T-helper 2 cell treated with Interferon-gamma antibody and Interleukin-4, amounts not matched to agents 5 μg/mL and 100 μg/mL, for 36 hours (primary cell): ENCODE measurements at regions not wholly inside any gene's neighbourhood (a gene's known extent, or its start where the extent isn't known, plus 50 kb on each side); places are given as distances from the start of the nearest gene placed in this dataset.
"Not testable (repeated sequence)": the region's sequence is repeated elsewhere in the genome, so short reads cannot be mapped to it uniquely, and the experiment has no call there.

ENCODE experiments used
- DNase-seq: peaks from one replicate; pipeline ENCODE4 v3.0.0; 2021; ENCODE audit warnings: low spot score
- H3K27ac Mint-ChIP-seq: one replicate; pipeline ENCODE4 v1.8.0; 2021; ENCODE audit warnings: mild to moderate bottlenecking, mixed read lengths
- H3K27me3 Mint-ChIP-seq: one replicate; pipeline ENCODE4 v1.8.0; 2021; ENCODE audit warnings: low read depth, mixed read lengths
- H3K36me3 Mint-ChIP-seq: one replicate; pipeline ENCODE4 v1.8.0; 2021; ENCODE audit warnings: low read depth, mixed read lengths
- H3K4me1 Mint-ChIP-seq: one replicate; pipeline ENCODE4 v1.8.0; 2021; ENCODE audit warnings: low read depth, mixed read lengths
- H3K4me3 Mint-ChIP-seq: one replicate; pipeline ENCODE4 v1.8.0; 2022; ENCODE audit warnings: mild to moderate bottlenecking, moderate library complexity, mixed read lengths
- H3K9me3 Mint-ChIP-seq: one replicate; pipeline ENCODE4 v1.8.0; 2021; ENCODE audit warnings: mixed read lengths

DNA sequence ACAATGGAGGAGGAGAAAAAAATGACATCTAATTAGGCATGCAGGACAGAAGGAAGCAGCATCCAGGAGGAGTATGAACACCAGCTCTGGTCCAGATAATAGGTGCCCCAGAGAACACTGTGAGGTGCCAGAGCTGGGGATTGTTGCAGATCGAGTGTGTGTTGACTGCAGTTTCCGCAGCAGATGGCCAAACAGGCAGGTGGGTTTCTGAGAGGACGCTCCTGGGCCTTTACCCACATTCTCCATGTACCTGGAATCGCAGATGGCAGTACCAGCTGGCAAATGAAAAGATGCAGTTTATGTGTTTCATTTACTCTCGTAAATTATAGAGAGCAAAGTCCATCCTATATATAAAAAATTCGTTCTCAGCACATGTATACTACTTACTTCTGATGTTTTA lies 182.2 kb upstream of the ISL1 start:
- H3K4me1 Mint-ChIP-seq, result no peaks in the 10 kb centered on the region
- DNase-seq, result no peak
- no peaks in the 10 kb centered on the region for H3K27me3 Mint-ChIP-seq
- no peak overlapping the region for H3K4me3 Mint-ChIP-seq
- peaks cover 7% of the 10 kb centered on the region for H3K9me3 Mint-ChIP-seq
- no peak overlapping the region for H3K27ac Mint-ChIP-seq
- no peaks in the 10 kb centered on the region for H3K36me3 Mint-ChIP-seq

DNA sequence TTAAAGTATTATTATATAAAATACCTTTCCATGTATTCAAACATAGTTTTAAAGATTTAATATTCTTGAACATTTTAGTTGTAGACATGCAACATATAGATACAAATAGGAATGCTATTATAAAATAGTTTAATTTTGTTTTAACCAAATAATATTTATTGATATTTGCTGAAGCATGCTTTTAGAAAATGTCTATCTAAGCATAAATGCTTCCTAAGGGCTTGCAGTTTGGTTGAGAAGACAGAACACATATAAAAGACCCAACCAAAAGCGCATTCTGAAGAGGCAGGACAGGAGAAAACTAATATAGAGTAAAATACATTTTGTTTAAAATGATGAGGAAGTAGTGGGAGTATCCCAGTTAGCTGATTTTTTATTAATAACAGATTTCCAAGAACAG lies 181.5 kb upstream of the ISL1 start:
- peaks cover 7% of the 10 kb centered on the region for H3K9me3 Mint-ChIP-seq
- no peaks in the 10 kb centered on the region for H3K4me1 Mint-ChIP-seq
- no peaks in the 10 kb centered on the region for H3K36me3 Mint-ChIP-seq
- H3K27me3 Mint-ChIP-seq, result no peaks in the 10 kb centered on the region
- H3K27ac Mint-ChIP-seq, result no peak overlapping the region
- no peak overlapping the region for H3K4me3 Mint-ChIP-seq
- DNase-seq, result no peak

DNA sequence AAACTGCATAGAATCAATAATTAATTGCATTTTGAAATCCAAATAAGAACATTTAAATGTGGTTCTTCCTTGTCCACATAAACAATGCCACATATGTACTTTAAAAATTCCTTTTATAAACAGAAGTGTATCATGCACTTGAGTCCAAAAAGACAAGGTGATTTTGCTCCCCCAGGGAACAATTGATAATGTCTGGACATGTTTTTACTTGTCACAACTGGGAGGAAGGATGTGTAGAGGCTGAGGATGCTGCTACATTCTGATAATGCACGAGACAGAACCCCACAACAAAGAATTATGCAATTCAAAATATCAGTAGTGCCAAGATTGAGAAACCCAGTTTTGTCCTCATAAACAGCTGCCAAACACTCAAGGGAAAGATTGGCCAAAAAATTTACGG lies 181.1 kb upstream of the ISL1 start:
- H3K27me3 Mint-ChIP-seq, result no peaks in the 10 kb centered on the region
- H3K4me1 Mint-ChIP-seq, result no peaks in the 10 kb centered on the region
- no peak for DNase-seq
- H3K4me3 Mint-ChIP-seq, result no peak overlapping the region
- no peak overlapping the region for H3K27ac Mint-ChIP-seq
- peaks cover 7% of the 10 kb centered on the region for H3K9me3 Mint-ChIP-seq
- H3K36me3 Mint-ChIP-seq, result no peaks in the 10 kb centered on the region

DNA sequence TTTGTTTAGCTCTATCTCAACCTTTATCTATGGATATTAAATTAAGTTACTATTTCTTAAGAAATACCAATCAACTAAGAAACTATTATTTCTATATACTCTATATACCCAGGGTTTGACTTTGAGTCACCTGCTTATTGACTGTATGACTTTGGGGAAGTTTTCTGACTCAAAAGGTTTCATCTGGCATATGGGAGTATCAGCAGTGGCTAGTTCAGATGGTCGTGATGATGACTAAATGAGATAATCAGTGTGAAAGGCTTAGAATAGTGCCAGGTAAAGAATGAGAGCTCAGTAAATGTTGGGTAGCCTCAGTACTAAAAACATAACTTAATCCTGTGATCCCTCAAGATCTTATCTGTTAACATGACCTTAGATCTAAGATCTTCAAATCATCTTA lies 179.7 kb upstream of the ISL1 start:
- H3K36me3 Mint-ChIP-seq, result no peaks in the 10 kb centered on the region
- H3K27me3 Mint-ChIP-seq, result no peaks in the 10 kb centered on the region
- H3K4me3 Mint-ChIP-seq, result no peak overlapping the region
- peaks cover 7% of the 10 kb centered on the region for H3K9me3 Mint-ChIP-seq
- no peak for DNase-seq
- no peak overlapping the region for H3K27ac Mint-ChIP-seq
- H3K4me1 Mint-ChIP-seq, result no peaks in the 10 kb centered on the region

DNA sequence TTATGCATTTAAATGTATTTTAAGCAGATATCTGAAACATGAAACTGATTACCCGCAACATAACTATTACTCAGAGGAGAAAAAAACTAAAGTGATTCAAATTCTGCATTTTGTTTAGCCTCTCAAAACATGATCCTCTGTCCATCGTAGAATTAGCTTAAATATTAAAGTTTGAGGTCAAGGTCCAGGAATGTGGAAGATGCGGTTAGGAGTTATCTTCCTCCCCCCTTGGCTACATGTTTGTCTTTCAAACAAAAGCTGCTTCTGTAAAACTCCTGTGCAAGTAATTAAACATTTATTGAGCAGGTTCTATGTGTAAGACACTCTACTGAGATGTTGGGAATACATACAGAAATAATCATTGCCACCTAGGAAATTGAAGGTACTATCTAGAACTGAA lies 175.0 kb upstream of the ISL1 start:
- Mint-ChIP-seq H3K27me3 (no peaks in the 10 kb centered on the region), H3K36me3 (no peaks in the 10 kb centered on the region), H3K4me3 (no peak overlapping the region), H3K27ac (no peak overlapping the region), H3K4me1 (no peaks in the 10 kb centered on the region), H3K9me3 (no peaks in the 10 kb centered on the region)
- no peak for DNase-seq

DNA sequence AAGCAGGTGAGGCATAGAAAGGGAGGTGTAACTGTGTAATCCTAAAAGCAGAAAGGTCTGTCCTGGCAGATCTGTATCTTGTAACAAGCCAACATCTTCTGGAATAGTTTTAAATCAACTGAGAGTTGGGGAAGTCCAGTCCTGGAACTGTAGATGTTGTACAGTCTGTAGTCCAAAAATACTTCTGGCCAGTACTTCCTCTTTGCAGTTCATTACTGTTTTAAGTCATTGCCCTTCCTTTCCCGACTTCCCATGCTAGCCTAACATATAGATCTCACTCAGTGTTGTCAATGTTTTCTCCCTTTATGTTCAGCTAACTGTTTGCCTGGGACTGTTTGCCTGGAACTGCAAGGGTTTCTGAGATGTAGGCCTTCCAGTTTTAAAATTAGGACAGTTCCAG lies 168.5 kb upstream of the ISL1 start:
- peaks cover 2% of the 10 kb centered on the region for H3K9me3 Mint-ChIP-seq
- no peak overlapping the region for H3K27ac Mint-ChIP-seq
- no peaks in the 10 kb centered on the region for H3K4me1 Mint-ChIP-seq
- no peaks in the 10 kb centered on the region for H3K27me3 Mint-ChIP-seq
- no peak overlapping the region for H3K4me3 Mint-ChIP-seq
- H3K36me3 Mint-ChIP-seq, result no peaks in the 10 kb centered on the region
- DNase-seq, result no peak

DNA sequence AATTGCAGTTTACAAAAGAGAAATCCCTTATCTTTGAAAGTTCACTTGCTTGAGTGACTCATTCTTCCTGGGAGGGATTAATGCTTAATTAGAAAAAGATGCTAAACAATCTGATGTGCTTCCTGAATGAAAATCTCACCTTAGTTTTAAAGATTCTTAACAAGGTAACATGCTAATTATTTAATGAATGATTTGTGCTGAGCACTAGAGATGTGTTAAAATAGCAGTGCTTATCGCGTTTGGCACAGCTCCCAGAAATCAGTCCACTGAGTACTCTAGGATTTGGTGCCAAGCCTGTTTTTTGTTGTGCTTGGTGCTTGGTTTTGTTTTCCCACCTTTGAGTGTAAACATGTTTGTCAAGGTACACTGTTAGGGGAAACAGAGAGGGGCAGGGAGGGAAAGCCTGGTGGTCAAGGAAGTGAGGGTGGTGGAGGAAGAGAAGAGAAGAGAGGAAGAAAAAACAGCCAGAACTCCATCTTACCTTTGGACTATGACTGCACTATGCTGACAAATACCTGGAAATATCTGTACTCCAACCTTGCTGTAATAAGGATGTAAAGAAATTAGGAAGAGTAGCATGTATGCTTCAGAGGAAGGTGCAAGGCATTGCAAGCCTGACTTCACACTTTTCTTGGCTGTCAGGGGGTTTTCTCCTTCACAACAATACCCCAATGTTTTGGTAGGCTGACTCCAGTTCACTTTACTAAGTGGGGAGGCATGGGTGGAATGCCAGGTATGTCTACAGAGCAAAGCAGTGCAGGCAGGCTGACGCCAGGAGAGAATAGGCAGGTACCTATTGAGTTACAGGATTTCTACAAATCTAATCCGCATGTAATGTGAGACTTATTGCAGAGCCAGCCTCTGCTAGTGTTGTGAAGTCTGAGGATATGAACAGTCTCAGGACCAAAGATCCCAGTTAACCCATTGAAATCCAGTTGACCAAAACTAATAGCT lies 157.2 kb upstream of the ISL1 start:
- Mint-ChIP-seq H3K9me3 (peaks cover 31% of the 10 kb centered on the region), H3K36me3 (no peaks in the 10 kb centered on the region), H3K4me3 (no peak overlapping the region), H3K27me3 (no peaks in the 10 kb centered on the region), H3K27ac (no peak overlapping the region), H3K4me1 (no peaks in the 10 kb centered on the region)
- DNase-seq, result no peak

DNA sequence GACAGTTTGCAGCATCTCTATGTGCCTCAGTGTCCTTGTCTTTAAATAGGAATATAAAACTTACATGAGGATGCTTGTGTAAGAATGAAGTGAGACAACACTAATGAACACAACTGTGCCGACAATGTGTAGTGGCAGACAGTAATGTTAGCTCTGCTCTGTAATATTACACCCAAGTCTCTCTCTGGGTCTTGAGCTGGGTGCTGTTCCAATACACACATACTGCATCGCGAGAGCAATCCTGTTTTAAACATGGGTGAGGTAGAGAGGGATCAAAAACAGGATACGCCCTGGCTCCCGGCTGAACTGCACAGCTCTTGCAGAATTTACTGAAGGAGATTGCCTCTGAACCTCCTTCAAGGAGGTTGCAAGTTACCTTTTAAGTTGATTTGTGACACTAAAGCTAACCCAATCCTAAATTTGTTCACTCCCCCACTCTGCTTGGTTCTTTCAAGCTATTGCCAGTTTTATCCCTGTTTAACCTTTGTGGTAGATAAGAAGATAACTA lies 155.2 kb upstream of the ISL1 start:
- H3K4me1 Mint-ChIP-seq, result no peaks in the 10 kb centered on the region
- no peak overlapping the region for H3K4me3 Mint-ChIP-seq
- H3K27me3 Mint-ChIP-seq, result no peaks in the 10 kb centered on the region
- no peak overlapping the region for H3K27ac Mint-ChIP-seq
- no peak for DNase-seq
- no peaks in the 10 kb centered on the region for H3K36me3 Mint-ChIP-seq
- H3K9me3 Mint-ChIP-seq, result peaks cover 24% of the 10 kb centered on the region

DNA sequence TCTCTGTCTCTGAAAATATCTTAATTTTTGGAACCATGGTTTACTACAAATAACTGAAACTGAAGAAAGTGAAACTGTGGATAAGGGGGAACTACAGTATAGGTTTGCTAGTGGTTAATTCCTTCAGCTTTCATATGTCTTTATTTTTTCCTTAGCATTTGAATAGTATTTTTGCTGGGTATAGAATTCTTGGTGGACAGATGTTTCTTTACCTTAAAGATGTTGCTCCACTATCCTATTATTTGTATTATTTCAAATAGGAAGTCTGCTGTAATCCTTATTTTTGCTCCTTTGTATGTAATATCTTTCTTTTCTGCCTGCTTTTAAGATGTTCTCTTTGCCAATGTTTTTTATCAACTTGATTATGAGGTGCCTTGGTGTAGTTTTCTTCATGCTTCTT lies 152.9 kb upstream of the ISL1 start:
- H3K4me1 Mint-ChIP-seq, result no peaks in the 10 kb centered on the region
- H3K27ac Mint-ChIP-seq, result no peak overlapping the region
- no peak overlapping the region for H3K4me3 Mint-ChIP-seq
- H3K36me3 Mint-ChIP-seq, result no peaks in the 10 kb centered on the region
- no peak for DNase-seq
- peaks cover 18% of the 10 kb centered on the region for H3K9me3 Mint-ChIP-seq
- no peaks in the 10 kb centered on the region for H3K27me3 Mint-ChIP-seq

DNA sequence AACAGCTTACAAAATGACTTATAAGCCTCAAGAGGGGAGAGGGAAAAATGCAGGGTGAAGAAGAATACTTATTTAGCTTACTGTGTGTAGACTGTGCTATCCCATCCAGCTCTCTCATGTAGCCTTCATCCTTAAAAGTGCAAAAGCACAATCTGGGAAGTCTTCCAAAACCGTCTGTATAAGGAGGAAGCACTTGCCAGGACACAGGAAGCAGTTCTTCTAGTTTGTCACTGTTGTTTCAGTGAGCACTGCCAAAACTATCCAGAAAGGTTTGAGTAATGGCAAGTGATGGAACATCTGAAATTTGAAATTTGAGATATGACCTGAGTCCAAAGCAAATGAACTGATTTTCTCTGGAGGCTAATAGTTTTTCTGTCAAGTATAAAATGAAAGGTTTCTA lies 140.8 kb upstream of the ISL1 start:
- Mint-ChIP-seq H3K36me3 (no peaks in the 10 kb centered on the region), H3K27me3 (no peaks in the 10 kb centered on the region), H3K4me1 (no peaks in the 10 kb centered on the region), H3K9me3 (peaks cover 8% of the 10 kb centered on the region), H3K27ac (no peak overlapping the region), H3K4me3 (no peak overlapping the region)
- DNase-seq, result no peak

DNA sequence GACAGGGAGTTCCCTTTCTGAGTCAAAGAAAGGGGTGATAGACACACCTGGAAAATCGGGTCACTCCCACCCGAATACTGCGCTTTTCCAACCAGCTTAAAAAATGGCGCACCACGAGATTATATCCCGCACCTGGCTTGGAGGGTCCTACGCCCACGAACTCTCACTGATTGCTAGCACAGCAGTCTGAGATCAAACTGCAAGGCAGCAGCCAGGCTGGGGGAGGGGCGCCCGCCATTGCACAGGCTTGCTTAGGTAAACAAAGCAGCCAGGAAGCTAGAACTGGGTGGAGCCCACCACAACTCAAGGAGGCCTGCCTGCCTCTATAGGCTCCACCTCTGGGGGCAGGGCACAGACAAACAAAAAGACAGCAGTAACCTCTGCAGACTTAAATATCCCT lies 132.3 kb upstream of the ISL1 start:
- not testable (repeated sequence) for H3K27me3 Mint-ChIP-seq

DNA sequence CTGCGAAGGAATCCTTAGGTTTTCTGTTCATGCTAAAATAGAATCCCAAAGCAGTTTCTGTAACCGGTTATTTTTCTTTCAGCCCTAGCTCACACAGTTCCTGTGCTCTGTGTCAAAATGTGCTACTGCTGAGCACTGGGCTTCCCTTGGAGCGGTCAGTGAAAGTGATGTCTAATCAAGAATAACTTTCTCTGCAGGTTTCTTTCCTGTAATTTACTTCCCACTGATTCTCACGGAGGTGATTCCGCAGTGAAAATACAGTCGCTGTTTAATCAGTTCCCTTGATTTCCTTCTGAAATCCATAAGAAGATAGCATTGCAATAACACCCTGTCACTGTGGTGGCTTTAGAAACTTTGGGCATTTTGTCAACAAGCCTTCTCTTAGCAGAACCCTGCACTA lies 112.0 kb upstream of the ISL1 start:
- no peak for DNase-seq
- Mint-ChIP-seq H3K27ac (no peak overlapping the region), H3K36me3 (no peaks in the 10 kb centered on the region), H3K4me3 (no peak overlapping the region), H3K9me3 (peaks cover 10% of the 10 kb centered on the region), H3K4me1 (no peaks in the 10 kb centered on the region), H3K27me3 (no peaks in the 10 kb centered on the region)

More for the DNA sequence above, 132.3 kb upstream of the ISL1 start:
- not testable (repeated sequence) for H3K27ac Mint-ChIP-seq, H3K4me3 Mint-ChIP-seq, H3K4me1 Mint-ChIP-seq, H3K36me3 Mint-ChIP-seq, DNase-seq
- H3K9me3 Mint-ChIP-seq, result peaks cover 14% of the 10 kb centered on the region

DNA sequence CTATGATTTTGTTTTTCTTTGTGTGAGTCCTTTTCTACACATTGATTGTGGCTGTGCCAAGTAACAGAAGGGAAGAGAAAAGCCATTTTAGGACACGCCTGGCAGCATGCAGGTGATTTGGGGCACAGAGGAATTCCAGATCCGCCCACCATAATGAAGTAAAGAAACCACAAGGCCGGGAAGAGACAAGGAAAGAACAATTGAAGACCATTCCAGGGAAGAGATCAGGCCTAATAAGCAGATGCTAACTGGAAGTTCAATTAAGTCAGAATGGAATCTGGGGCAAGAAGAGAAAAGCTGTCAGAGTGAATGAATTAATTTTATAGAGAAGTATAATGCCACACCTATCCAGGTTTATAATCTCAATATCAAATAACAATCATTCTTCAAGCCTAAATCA lies 110.2 kb upstream of the ISL1 start:
- Mint-ChIP-seq H3K27ac (no peak overlapping the region), H3K36me3 (no peaks in the 10 kb centered on the region), H3K4me1 (no peaks in the 10 kb centered on the region), H3K9me3 (peaks cover 10% of the 10 kb centered on the region), H3K4me3 (no peak overlapping the region), H3K27me3 (no peaks in the 10 kb centered on the region)
- DNase-seq, result no peak

DNA sequence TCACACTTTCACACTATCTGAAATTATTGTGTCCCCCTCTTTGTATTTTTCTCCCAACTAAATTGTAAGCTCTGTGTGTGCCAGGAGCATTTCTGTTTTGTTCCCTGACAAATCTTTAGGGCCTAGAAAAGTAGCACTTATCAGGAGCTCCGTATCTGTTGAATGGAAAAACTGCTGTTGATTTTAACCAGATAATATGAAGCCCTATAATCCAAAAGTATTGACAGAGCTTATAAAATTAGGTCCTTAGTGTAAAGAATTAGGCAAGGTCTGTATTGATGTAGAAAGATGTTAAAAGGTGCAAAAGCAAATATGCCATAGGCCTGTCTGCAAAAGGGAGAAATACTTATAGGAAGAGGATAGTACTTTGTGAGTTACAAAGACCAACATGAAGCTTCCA lies 109.4 kb upstream of the ISL1 start:
- Mint-ChIP-seq H3K4me3 (no peak overlapping the region), H3K9me3 (peaks cover 10% of the 10 kb centered on the region), H3K4me1 (no peaks in the 10 kb centered on the region), H3K27me3 (no peaks in the 10 kb centered on the region), H3K27ac (no peak overlapping the region), H3K36me3 (no peaks in the 10 kb centered on the region)
- no peak for DNase-seq

DNA sequence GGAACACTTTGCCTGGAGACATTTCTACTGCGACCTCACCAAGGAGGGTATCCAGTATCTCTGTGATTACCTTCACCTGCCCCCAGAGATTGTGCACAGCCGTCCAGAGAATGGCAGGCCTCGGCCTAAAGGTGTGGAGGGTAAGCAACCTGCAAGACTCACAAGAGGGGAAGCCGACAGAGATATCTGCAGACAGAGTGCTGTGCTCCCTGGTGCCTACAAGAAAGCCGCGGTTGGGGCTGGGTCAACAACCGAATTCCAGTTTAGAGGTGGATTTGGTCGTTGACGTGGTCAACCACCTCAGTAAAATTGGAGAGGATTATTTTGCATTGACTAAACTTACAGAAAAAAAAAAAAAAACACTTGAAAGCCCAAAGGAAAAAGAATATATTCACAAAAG lies 107.8 kb upstream of the ISL1 start:
- Mint-ChIP-seq H3K4me1 (no peaks in the 10 kb centered on the region), H3K9me3 (peaks cover 10% of the 10 kb centered on the region), H3K36me3 (no peaks in the 10 kb centered on the region), H3K4me3 (no peak overlapping the region), H3K27ac (no peak overlapping the region), H3K27me3 (no peaks in the 10 kb centered on the region)
- DNase-seq, result no peak
